HG02623 (cell line): ENCODE measurements at regions not wholly inside any gene's neighbourhood (a gene's known extent, or its start where the extent isn't known, plus 50 kb on each side); places are given as distances from the start of the nearest gene placed in this dataset.

Experiments
- ATAC-seq: cut with Tn5 transposase; IDR thresholded peaks from one replicate; pipeline ENCODE4 v1.9.1; 2021; ENCODE audit warnings: moderate library complexity; ENCODE audit not compliant: unreplicated experiment

DNA sequence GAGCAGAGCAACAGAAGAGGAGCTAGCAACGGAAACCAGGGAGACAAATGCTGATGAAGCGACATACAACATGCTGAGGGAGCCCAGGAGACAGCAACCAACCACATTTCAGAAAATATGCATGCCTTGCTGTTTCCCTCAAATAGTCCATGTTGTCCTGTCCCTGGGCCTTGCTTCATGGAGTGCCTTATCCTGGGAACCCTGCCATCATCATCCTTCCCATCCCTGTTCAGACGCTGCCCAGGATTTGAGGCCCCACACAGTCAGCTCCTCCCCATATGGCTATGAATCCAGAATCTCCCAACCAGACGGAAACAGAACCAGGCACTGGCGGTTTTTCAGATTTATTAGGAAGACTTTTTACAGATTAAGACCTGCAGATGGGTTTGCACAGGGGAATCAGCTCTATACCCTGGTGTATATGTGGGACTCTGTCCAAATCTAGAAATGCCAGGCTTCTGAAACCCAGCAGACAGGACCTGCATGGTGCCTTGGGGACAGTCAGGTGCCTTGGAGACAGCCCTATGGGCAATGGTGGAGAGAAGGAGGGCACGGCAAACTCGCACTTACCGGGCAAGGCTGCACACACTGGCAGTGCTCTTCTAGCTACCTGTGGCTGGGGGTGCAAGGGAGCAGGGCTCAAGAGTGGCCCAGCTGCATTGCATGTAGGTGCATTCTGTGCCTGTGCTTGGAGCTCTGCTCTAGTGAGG is 199.7 kb upstream of the MAMLD1 start:
- ATAC-seq = no peak

DNA sequence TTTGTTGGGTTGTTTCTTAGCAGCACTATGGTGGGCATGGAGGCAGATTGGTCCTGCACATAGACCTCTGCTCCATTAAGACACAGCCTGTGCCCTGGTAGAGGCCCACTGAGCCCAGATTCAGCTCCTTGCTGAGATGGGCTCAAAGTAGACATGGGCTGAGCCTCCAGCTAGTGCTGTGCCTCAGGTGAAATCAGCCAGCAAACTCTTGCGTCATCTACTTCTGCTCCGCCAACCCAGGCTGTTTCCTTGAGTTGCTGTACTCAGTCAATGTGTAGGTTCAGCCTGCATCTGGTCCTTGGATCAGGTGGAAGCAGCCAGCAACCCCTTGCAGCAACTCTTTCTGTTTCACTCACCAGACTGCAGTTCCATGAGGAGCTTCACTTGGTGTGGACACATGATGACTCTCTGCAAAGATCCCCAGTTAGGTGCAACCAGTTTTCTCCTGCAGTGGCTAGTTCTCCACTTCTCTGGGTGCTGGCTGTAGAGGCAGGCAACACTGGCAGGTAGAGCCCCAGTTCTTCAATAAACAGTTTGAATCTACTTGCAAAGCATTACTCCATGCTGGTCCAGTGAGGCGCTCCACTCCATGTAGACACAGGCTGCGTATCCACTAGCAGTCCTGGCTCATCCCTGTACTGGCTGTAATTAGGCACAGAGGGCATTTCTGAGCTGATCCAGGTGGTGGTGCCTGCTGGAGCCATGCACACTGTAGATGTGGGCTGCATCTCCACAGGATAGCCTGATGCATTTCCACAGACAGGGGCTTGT is 199.0 kb upstream of the MAMLD1 start:
- no peak for ATAC-seq

DNA sequence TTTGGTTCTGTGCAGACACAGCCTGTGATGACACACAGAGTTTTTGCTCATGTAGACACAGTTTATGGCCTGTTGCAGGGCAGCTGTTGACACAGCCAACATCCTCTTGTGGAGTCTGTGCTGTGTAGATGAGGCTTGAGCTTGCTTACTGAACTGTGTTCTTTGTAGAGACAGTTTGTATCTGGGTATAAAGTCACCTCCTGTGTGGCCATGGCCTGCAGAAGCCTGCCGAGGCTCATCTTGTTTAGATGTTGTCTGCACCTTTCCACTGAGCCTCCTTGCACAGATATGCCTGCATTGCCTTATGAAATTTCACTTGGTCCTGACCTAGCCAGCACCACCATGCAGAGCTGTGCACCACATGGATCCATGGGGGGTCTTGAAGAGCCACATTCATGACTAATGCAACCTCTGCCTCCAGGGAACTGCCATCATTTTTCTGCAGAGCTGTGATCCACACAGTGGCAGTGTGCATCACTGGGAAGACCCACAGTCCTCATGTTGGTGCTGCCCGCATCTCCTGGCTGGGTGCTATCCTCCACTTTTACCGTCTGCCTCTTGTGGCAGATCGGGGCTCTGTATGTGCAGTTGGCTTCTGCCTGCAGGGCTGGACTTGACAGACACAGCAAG is 198.0 kb upstream of the MAMLD1 start:
- ATAC-seq = no peak

DNA sequence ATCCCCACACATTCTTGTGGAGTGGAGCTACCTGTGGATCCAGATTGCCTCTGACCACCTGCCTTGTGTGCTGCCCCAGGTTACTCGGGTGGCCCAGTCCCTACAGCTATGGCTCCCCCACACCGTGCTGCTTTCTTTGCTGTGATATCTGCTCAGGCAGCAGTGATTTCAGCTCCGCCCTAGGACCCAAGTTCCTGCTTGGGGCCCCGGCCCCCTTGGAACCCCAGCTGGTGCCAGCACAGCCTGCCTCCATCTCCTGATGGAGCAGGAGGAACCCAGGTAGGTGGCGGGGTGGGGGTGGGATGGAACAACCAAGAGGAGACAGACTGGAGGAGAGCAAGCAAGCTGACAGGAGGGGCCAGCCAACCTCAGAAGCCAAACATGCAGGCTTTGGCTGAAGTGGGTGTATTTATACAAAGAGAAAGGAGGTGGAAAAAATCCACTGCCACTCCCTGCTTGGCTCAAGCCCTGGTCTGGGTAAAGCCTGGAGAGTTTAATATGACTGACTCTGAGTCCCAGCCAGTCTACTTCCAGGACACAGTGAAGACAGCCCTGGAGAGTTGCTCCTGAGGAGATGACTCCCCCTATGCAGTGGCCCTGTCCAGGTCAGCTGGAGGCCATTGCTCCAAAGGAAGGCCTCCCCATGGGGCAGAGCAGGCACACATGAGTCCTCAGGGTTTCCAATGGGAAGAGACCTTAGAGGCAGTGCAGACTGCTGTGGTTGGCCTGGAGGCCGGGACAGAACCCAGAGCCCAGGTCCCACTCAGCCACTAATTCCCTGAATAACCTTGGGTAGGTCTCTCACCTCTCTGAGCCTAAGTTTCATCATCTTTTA is 197.1 kb upstream of the MAMLD1 start:
- ATAC-seq = no peak

DNA sequence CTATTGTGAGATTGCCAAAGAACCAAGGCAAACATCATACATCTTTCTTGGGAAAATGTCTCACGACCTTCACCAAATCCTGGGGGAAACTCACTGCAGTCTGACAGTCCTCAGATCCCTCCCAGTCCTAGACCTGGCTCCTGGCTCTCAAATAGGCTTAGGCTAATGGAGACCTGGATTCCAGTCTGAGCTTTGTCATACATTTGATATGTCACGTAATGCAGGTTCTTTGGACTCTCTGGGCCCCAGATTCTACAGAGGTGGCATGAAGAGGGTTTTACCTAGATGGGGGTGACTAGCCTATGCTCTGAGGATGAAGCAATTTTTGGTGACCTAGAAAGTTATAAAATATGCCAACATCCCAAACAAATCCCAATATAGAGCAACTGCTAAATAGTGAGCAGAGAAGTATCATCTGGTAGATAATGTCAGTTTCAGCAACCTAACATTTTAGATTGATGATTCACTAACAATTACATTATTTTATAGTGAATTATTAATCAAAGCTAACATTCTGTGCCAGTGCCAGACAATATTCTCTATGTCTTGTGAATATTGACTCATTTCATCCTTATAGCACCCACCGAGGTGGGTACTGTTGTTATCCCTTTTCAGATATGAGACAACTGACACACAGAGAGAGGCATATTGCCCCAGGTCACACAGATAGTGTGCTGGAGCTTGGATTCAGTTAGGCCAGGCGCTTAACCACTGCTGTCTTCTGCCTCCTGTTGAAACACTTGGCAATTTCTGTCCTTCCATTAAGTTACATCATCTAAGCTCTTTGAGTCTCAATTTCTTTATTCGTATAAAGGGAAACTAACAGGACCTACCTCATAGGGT is 195.4 kb upstream of the MAMLD1 start:
- no peak for ATAC-seq

DNA sequence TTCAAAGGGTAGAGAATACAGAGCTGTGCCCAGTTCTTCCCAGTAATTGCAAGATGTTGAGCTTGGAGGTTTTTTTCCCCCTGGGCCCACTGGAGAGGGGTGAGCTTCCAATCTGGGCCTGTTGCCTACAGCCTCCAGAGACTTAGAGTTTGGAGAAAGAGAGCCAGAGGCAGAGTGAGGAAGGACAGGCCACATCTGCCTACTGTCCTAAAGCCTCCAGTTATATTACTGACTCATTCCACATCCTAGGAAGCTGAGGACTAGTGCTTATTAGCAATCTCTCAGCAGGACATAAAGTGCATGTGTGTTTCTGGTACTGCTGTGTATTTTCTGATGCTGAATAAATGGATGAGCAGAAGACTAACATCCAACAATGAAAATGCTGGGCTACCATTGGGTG is 181.0 kb upstream of the MAMLD1 start:
- no peak for ATAC-seq

DNA sequence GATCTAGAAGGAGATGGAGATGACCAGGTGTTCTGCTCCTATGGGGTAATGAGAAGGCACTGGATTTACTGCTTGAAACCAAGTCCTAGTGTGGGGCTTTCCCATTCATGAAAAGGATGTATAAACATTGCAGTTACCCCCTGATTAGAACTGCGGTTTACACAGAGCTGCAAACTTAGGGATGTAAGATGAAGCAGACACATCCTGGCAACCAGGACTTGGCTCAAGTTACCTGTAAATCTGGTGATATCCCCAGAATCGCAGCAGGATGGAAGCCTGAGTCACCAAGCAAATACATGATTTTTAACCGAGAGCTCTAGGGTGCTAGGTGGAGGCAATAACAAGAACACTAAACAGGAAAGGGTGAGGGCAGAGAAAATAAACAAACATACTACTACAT is 178.6 kb upstream of the MAMLD1 start:
- ATAC-seq = no peak

DNA sequence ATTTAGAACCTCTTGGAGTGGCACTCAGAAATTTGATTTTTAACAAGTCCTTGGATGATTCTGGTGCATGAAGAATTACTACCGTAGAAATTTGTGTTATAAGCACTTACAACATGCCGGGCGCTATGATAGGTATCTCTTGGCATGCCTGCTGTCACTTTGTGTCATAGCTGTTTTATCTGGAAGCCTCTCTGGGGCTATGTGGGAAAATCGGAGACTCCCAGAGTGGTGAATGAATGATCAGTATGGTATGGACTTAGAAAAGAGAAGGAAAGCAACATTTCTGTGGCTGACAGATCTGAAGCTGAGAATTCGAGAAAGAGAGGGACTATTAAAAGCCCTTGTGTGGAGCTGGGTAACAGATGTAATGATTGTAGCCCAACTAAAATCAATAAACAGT is 177.4 kb upstream of the MAMLD1 start:
- no peak for ATAC-seq

DNA sequence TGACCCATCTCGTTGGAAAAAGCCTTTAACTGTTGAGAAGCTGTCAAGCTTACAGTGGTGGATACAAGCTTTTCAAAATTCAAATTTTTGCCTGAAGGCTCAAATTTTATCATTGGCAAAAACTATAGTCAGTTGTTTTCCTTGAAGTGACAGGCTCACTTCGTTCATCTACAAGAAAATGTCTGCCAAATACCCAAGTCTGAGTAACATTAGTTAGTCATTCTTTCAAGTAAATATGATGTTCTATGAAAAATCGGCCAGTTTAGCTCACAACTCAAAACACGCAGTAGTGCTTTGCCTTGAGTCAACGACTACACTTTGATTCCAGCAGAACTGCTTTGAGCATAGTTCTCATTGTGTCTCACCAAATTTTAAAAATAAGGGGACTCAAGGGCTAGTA is 170.3 kb upstream of the MAMLD1 start:
- no peak for ATAC-seq

DNA sequence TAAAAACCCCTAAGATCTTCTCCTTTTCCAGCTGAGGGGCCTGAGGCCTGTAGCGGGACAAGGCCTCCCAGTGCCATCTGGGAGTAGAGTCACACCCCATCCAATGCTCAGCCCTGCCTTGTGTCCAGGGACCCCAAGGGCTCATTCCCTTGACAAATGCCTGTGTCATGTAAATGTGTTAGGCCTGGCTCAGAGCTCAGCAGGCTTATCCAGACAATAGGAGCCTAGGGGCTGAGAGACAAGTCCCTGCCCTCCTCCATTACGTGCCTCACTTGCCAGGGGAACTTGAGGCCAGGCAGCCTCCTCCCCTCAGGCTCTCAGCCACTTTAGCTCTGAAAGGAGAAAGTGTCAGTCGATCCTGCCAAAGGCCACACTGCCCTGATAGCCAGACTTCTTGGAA is 166.8 kb upstream of the MAMLD1 start:
- no peak for ATAC-seq

DNA sequence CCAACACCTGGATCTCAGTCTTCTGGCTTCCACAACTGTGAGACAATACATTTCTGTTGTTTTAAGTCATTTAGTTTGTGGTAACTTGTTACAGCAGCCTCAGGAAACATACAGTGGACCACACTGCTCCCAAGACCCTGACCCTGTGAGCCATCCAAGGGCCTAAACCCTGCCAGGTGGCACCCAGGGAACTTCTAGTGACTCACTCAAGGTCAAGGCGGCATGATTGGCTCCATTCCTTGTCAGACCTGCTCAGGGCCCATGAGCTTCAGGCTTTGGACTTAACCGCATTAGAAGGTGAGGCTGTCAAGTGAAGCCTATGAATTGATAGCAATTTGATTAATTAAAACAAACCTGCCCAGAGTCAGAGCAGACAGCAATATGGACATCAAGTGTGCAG is 165.7 kb upstream of the MAMLD1 start:
- ATAC-seq = no peak

DNA sequence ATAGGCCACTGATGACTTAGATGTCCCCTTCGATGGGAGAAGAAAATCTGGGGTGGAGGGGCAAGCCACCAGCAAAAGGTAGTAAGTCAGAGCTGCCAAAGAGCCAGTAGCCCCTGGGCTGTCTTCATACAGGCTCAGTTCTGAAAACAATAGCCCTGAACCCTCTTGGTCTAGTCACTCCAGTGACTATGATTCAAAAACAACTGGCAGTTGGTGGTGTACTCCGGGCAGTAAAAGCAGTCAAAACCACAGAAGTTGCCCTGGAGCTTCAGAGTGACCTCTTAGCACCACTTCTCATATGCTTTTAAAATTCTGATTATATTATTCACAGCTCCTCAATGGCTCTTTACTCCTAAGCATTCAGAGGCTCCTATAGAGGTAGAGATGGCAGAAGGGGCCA is 164.3 kb upstream of the MAMLD1 start:
- ATAC-seq = no peak

DNA sequence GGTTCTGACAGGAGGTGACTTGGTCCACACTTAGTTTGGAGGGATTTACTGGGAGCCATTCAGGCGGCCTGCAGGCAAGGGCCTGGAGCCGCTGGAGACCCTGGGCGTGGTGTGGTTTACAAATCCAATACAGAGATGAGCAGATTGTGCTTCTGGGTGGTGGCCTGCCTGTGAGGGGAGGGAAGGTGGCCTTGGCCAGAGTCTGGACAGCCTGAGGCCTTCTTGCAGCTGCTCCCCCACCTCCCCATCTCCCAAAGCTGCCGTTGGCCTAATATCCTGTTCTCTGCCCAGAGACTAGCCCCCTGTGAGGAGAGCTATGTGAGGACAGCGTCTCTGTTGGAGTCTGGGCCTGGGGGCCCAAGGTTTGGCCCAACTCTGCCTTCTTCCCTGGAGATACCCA is 163.9 kb upstream of the MAMLD1 start:
- ATAC-seq = no peak

DNA sequence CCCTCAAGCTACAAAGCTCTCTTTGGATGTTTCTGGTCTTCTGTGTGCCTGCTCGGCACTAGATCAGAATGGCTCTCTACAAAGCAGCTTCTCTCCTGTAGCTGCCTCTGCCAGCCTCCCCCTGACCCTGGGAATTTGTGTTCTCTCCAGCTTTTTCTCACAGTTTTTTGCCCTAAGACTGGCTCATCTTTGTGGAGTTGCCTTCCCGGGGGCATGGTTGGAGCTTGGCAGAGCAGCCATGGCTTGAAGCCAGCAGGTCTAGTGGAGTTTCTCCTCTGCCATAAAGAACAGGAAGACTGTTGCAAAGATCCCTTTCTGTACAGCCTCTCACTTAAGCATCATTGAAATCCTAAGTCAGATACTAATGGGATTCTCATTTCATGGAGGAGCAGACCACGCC is 163.3 kb upstream of the MAMLD1 start:
- no peak for ATAC-seq

DNA sequence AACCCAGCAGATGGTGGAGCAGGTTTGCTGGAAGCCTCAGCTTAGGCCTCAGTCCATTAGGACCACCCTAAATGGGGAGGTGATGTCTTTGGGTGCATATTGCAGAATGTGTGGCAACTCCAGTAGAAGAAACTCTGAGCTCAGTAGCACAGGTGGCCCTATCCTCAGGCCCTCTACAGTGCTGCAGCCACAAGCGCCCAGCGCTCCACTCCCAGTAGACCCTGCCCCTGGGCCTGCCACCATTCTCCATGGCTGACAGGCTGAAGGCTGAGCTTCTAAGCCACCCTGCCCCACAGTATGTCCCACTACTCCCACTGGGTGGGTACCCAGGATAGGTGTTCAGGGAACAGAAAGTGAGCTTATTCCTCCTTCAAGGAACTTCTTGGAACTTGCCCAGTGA is 162.8 kb upstream of the MAMLD1 start:
- no peak for ATAC-seq

DNA sequence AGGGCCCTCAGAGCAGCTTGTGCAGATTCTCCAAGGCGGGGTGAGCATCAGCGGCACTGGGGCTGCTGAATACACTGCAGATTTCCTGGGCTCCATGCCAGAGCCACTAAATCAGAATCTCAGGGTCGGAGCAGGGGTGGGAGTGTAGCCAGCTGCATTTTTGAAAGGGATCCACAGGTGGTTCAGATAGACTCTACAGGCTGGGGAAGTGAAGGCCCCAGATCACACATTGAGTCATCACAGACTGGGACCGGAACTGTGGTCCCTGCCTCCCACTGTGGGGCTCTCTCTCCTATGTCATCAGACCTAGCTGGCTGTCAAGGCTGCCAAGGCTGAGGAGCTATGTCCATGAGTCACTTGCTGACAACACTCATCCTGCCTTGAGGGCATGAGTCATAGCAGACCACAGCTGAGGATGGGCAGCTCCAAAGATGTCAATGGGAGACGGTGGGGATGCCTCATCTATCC is 162.3 kb upstream of the MAMLD1 start:
- ATAC-seq = peak; percentile 98

DNA sequence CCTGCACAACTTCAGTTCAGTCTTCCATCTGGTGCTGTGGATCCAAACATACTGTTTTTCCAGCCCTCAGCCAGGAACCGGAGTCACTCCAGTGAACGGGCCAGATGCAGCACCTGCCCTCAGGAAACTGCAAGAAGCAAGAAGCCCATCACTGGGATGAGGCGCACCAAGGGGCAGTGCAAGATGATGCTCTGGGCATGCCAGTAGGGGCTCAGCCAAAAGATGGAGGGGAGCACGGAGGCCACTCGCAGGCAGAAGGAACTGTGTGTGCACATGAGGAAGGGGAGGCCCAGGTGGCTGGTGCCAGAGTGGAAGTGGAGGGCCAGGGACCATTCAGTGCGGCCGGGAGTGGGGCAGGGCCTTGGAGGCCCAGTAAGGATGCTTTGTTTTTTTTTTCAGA is 161.7 kb upstream of the MAMLD1 start:
- ATAC-seq = no peak

DNA sequence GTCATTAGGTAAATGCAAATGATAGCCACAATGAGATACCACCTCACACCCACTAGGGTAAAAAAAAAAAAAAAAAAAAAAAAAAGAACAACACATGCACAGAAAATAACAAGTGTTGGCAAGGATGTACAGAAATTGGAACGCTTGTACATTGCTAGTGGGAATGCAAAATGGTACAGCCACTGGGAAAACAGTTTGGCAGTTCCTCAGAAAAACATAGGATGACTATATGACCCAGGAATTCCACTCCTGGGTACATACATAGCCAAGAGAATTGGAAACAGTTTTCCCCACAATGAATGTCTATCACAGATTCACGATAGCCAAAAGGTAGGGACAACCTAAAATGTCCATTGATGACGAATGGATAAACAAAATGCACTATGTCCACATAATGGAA is 161.3 kb upstream of the MAMLD1 start:
- no peak for ATAC-seq

DNA sequence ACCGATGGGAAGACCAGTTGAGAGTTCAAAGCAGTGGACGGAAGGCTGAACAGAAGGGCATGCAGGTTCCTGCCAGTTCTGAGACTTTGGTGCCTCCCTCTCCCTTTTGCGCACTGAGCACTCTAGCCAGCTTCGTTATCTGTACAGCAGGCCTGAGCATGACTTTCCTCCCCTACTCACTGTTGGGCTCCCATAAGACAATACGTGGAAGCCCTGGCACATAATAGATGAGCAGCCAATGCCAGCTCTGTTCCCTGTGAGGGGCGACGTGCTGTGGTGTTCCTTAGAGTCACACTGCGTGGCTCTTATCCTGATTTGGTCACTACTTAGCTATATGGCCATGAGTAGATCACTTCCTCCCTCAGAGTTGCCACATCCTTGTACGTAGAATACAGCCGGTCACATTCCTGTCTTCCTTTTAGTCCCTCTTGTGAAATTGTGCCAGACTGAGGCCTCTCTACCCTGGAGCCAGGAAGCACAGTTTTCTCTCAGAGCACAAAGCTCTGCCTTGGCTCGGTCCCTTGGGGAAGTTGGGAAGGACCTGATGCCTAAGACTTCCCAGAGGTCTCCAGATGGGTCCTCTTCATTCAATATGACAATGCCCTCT is 160.4 kb upstream of the MAMLD1 start:
- no peak for ATAC-seq

DNA sequence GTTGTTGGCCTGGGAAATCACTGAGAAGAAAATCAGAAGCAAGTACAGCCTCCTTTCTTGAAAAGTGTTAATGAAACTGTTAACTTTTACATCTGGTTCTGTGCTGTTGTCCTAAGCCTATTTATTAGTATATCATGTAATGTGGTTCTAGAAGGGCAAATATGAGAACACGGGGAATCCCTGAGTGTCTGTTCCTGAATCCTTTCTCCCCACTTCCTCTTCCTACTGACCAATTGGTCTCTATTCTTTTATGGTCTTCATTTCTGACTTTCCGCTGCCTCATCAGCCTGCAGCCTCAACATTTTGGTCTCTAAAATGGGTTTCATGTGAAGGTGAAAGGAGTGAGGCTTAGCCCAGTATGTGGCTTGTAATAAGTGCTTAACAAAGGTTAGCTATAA is 159.9 kb upstream of the MAMLD1 start:
- ATAC-seq = no peak
